ENCODE measurements at regions not wholly inside any gene's neighbourhood (a gene's known extent, or its start where the extent isn't known, plus 50 kb on each side); places are given as distances from the start of the nearest gene placed in this dataset.

DNA sequence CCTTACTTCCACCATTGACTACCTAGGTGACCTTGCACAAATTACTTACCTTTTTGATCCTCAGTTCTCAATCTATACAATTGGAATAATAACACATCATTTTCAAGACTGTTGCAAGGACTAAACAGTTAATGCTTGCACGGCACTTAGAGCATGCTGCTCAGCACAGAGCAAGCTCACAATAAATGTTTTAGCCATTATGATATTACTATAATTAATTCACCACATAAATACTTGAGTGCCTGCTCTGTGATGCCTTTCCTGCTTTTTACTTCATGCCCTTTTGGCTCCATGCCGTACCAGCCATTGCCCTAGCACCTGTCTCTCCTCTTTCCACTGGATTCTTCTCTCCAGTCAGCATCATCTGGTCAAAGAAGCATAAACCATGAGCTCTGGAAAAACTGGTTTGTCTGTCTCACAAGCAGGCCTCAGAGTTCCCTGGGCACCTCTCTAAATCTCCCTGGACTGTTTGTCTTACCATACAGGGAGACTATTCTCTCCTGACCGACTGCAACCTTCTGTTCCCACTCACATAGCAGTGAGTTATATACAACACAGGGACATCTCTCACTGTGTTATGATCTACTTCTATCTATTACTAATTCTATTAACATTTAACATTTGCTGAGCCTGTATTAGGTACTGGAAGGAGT lies 260.4 kb upstream of the ADRA1B start:
- TF ChIP-seq, protein P1, sequence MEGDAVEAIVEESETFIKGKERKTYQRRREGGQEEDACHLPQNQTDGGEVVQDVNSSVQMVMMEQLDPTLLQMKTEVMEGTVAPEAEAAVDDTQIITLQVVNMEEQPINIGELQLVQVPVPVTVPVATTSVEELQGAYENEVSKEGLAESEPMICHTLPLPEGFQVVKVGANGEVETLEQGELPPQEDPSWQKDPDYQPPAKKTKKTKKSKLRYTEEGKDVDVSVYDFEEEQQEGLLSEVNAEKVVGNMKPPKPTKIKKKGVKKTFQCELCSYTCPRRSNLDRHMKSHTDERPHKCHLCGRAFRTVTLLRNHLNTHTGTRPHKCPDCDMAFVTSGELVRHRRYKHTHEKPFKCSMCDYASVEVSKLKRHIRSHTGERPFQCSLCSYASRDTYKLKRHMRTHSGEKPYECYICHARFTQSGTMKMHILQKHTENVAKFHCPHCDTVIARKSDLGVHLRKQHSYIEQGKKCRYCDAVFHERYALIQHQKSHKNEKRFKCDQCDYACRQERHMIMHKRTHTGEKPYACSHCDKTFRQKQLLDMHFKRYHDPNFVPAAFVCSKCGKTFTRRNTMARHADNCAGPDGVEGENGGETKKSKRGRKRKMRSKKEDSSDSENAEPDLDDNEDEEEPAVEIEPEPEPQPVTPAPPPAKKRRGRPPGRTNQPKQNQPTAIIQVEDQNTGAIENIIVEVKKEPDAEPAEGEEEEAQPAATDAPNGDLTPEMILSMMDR (conservative IDR thresholded peaks at IDR 0.05; ENCODE audit: low read depth, low read length): no peak
- DNase-seq (ENCODE audit: low read depth): no peak
- H3K4me3 ChIP-seq (ENCODE audit: low read depth, low read length): no peak overlapping the region

DNA sequence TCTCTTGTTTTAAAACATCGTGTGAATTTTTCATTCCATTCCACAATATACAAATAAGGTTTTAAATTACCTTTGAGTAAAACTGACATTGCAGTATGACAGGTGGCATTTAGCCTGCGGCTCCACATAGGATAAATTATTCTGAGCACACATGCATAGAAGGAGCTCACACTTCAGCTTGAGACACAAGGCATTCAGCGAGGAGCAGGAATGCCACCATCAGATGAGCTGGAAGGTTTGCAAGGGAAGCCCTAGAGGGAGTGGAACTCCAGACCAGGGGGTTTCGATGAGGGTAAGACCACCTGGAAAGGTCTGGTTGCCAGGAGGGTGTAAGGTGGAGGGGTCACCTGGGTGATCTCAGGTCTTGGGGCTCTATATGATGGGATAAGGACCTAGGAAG lies 259.0 kb upstream of the ADRA1B start:
- TF ChIP-seq, protein P1 (conservative IDR thresholded peaks at IDR 0.05; ENCODE audit: low read depth, low read length): no peak
- no peak overlapping the region for H3K4me3 ChIP-seq (ENCODE audit: low read depth, low read length)
- no peak for DNase-seq (ENCODE audit: low read depth)

DNA sequence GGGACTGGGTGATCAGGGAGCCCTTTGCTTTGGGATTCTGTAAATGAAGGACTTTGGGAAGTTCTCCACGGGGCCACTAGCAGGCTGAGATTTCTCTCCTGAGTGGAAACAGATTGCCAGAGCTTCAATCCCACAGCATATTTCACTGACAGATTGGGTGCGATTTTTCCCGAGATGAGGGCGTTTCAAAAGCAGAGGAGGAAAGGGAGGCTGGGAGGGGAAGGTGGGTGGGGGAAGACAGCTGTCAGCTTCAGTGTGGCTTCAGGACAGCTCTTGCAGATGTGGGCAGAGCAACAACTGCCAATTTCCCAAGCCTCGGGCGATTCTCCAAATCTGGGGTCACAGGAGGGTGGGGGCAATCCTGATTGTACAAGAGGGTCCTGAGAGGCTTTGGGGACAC lies 258.5 kb upstream of the ADRA1B start:
- TF ChIP-seq, protein P1 (conservative IDR thresholded peaks at IDR 0.05; ENCODE audit: low read depth, low read length): no peak

DNA sequence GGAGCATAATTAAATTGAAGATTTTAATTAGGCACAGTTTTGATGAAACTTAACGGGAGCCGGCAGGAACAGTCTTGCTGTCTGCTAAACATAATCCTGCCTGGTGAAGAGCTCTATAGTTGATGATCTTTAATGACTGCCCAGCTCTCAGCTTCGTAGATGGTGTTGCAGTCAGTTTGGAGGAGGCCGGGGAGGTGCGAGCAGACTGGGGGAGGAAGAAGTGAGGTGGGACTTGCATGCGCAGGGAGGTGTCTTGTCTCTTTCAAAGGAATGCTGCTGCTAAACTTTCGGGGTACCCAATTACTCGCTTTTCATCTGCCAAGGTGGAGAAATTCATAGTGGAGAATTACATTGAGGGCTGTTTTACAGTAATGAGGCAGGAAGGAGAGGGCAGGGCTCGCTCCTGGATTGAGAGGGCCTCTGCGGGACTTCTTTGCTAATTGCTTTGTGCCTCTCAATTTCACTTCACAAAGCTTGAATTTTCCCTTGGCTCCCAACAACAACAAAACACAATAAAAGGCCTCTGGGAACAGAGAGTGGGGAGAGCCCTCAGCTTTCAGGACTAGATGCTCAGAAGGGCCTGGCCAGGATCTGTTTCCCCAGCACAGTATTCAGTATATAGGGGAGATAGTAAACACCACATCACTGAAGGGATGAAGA lies 257.9 kb upstream of the ADRA1B start:
- TF ChIP-seq, protein P1 (conservative IDR thresholded peaks at IDR 0.05; ENCODE audit: low read depth, low read length): no peak
- no peak overlapping the region for H3K4me3 ChIP-seq (ENCODE audit: low read depth, low read length)
- DNase-seq (ENCODE audit: low read depth): no peak

More for the DNA sequence above, 258.5 kb upstream of the ADRA1B start:
- no peak for DNase-seq (ENCODE audit: low read depth)
- no peak overlapping the region for H3K4me3 ChIP-seq (ENCODE audit: low read depth, low read length)

DNA sequence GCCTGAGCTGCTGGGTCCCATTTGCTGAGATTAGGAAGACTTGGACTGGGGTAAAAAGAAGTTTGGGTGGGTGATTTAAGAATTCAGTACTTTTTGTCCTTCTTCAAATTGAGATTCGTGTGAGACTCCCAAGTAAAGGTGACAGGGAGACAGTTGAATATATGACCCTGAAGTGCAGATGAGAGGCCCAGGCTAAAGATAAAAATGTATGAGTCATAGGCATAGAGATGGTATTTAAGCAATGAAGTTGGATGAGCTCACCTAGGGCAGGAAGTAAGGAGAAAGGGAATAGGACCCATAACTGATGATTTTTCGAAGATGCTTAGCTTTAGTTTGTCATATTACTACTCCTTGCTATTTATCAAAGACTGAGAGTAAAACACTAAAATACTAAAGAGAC lies 255.9 kb upstream of the ADRA1B start:
- TF ChIP-seq, protein P1 (conservative IDR thresholded peaks at IDR 0.05; ENCODE audit: low read depth, low read length): no peak
- DNase-seq (ENCODE audit: low read depth): no peak

DNA sequence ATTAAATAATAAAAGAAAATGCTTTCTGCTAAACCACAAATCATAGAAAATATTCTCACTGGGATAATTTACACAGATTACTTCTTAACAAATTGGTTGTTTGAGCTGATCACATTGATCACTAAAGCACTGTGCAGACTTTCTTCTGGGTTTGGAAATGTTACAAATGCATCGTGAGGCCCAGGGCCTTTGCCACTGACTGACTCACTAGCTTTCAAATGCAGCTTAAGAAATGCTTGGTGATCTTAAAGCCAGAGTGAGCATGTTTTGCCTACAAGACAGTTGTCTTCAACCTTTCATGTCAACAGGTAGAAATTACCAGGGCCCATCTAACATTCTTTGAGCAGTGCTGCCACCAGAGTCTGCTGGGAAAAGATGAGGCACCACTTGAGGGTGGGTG lies 252.3 kb upstream of the ADRA1B start:
- H3K4me3 ChIP-seq (ENCODE audit: low read depth, low read length): no peak overlapping the region
- no peak for DNase-seq (ENCODE audit: low read depth)
- TF ChIP-seq, protein P1 (conservative IDR thresholded peaks at IDR 0.05; ENCODE audit: low read depth, low read length): no peak

More for the DNA sequence above, 255.9 kb upstream of the ADRA1B start:
- no peak overlapping the region for H3K4me3 ChIP-seq (ENCODE audit: low read depth, low read length)

DNA sequence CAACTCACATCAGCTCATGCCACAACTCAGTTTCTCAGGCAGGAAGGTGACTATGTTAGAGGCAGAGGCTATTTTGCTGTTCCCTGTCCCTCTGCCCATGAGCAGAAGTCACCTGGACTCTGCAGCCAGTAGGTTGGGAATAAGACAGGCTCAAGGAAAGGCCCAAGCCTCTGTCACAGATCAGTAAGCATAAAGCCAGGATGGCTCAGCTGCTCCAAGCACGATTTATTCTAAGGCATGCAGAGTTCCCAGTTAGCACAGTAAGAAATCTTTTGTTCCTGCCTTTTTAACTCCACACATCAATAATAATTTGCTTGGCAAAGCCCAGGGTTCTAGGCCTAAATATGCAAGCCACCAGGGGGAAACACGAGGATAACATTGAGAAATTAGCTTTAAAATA lies 249.0 kb upstream of the ADRA1B start:
- TF ChIP-seq, protein P1 (conservative IDR thresholded peaks at IDR 0.05; ENCODE audit: low read depth, low read length): no peak
- peak; percentile 25 for DNase-seq (ENCODE audit: low read depth)
- H3K4me3 ChIP-seq (ENCODE audit: low read depth, low read length): no peak overlapping the region
